Activated CD4-positive, CD25-positive, alpha-beta regulatory T cell treated with anti-CD3 and anti-CD28 coated beads, Interleukin-2, amount 50 U/mL, for 72 hours (primary cell): ENCODE measurements at regions not wholly inside any gene's neighbourhood (a gene's known extent, or its start where the extent isn't known, plus 50 kb on each side); places are given as distances from the start of the nearest gene placed in this dataset.

Source experiments
- DNase-seq: peaks from one replicate; pipeline ENCODE4 v3.0.0; 2021

DNA sequence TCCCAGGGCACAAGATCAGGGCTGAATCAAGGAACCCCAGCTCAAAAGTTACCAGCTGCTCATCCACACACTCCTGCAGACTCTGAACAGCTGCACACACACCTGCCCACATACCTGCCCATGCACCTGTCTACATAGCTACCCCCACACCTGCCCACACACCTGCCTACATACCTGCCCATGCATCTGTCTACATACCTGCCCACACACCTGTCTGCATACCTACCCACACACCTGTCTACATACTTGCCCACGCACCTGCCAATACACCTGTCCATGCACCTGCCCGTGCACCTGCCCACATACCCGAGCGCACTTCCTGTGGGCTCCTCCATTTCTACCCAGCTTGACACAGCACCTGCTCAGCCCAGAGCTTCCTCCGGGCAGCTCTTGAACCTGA, 122.8 kb upstream of the AGAP1 start:
- DNase-seq, result no peak

DNA sequence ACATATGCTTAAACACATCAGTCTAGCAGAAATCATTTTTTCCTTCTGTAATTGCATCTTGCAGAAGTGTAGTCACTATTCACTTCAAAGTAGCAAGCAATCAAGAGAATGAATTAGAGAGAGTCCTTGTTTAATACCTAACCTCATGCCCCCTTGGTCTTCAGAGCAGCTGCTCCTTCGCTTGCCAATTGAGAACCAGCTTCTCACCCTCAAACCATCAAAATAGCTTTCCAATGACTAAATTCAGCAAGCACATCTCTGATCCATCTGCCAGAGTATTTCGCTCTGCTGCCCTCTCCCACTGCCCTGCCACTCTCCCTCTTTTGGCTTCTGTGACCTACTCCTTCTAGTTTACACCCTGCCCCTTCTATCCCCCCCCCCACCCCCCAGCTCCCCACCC, 120.7 kb upstream of the AGAP1 start:
- no peak for DNase-seq

GRCh38 chr2:235377176-235377575, 116.7 kb upstream of the AGAP1 start:
- no peak for DNase-seq

DNA sequence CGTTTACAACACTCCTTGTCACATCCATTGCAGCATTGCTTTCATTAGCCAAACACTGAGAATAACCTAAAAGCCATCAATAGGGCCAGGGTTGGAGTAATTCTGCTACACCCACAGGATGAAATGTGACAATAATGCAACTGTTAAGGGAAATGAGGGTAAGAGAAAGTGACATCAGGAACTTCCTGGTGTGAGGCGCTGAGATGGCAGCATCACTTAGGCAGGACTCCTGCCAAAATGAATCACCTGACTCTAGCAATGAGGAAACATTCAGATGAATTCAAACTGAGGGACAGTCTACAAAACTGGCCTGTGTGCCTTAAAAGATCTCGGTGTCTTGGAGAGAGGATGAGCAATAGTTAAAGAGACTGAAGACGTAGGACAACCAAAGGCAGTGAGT, 115.6 kb upstream of the AGAP1 start:
- DNase-seq, result no peak

DNA sequence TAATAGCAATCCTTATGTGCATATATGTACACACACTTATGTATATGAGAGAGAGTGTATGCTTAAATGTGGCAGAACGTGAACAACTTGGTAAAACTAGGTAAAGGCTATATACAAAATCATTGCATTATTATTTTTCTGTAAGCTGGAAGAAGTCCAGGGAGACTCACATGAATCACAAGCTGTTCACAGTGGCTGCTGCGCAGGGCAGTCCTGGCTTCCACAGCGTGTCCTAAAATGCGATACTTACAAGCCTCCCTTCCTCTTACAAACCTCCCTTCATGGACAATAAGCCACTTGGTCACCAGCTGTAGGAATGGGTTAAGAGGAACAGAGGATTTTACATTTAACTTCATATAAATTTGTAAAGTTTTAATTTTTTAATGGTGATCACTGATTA, 114.9 kb upstream of the AGAP1 start:
- no peak for DNase-seq

DNA sequence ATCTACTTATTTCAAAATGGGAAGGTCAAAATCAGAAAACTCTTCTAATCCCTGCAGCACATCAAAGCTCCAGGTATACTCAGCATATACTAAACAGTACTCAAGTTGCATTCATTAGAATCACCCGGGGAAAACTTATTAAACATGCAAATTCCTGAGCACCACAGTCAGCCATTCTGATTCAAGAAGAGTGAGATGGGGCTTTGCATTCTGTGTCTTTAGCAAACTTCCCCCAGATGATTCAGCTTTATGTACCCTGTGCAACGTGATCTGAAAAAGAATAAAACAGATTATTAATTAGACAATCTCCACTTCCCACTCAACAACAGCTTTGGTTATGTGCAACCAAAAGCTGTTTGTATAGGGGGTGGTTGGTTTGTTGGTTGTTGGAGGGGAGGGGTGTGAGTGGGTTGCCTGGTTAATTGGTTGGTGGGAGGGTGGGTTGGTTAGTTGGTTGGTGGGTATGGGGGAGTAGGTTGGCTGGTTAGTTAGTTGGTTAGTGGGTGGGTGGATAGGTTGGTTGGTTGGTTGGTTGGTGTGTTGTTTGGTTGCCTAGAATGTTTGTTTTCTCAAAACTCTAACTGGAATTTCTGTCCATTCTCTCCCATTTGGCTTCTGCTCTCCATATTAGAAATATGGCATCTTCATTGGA, 112.5 kb upstream of the AGAP1 start:
- no peak for DNase-seq

GRCh38 chr2:235382179-235382578, 111.7 kb upstream of the AGAP1 start:
- DNase-seq, result no peak

DNA sequence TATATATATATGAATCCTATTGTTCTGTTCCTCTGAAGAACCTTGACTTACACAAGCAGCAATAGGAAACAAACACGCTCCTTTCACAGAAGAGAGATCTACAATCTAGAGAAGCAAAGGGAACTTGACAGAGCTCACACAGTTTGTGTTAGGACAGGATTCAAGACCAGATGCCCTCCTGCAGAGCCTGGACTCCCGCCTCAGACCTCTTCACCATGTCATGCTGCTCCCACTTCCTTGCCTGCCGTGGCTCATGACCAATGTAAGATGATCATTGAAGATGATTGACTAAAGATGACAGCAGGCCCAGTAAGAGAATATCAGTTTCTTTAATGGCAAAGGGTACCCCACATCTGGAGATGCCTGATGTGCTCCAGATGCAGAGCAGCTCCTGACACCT, 111.2 kb upstream of the AGAP1 start:
- DNase-seq, result no peak

DNA sequence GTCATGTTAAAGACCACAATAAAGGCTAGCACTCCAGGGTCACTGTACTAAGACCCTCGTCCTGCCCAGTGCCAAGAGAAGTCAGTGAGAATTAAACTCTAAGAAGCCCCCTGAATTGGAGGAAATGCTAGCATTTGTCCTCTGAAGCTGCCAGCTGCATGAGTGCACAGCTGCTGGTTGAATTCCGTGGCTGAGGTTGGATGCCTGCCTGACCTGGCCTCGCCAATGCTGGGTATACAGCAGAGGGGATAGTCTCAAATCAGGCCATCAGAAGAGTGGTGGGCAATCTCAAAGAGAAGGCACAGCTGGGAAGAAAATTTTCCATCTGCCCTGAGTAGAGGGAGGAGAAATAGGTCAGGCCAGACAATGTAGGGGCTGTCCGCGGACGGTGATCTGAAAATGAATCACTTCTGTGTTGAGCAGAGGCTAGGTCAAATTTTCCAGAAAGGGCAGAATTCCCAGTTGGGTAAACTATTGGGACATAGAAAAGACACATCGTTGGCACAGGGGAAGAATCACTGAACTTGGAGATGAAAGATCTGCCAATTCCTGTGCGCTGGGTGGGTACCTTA, 110.5 kb upstream of the AGAP1 start:
- DNase-seq, result no peak

DNA sequence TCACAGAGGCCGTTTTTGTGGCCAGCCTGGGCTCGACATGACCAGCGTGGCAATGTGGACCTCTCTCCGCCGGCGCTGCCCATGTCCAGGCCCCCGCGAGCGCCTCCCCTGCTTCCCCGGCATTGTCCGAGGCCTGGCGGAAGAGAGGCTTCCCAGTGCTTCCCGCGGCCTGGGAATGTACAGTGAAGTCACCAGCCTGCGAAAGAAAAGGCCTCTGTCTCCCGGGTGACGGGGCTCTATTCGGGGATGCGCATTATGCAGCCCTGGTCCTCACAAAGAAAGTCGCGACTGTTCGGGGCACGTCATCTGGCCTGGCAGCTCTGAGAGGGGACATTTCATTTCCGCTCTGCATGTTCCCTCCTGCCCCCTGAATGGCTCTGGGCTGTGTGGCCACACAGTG, 109.2 kb upstream of the AGAP1 start:
- DNase-seq, result no peak

- DNase-seq, result no peak
These were observed 104.2 kb upstream of the AGAP1 start for GRCh38 chr2:235389626-235390025.

DNA sequence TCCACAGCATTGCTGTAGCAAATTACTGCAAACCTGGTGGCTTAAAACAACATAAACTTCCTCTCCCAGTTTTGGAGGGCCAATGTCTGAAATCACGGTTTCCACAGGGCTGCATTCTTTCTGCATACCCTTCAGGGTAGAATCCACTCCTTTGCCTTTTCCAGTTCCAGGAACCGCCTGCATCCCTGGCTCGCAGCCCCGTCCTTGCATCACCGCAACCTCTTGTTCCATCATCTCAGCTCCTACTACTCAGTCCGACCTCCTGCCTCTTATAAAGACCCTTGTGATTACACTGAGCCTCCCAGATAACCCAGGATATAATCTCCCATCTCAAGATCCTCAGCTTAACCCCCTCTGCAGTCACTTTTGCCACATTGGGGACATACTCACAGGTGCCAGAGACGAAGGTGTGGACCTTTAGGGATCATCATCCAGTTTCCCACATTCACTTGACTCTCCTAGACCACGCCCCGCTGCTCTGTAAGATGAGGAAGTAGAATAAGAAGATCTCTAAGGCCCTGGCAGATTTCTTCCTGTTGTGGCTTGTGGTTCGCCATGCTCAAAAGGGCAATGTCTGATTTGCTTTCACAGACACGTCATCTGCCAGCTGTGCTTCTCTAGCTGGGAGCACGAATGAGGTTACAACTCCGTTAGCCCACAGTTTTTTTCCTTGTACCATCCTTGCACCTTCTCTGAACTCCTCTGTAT, 103.6 kb upstream of the AGAP1 start:
- DNase-seq, result no peak

- no peak for DNase-seq
These were observed 103.0 kb upstream of the AGAP1 start for GRCh38 chr2:235390816-235391194.

GRCh38 chr2:235391921-235392615, 101.8 kb upstream of the AGAP1 start:
- no peak for DNase-seq

GRCh38 chr2:235394278-235394828, 99.5 kb upstream of the AGAP1 start:
- no peak for DNase-seq

DNA sequence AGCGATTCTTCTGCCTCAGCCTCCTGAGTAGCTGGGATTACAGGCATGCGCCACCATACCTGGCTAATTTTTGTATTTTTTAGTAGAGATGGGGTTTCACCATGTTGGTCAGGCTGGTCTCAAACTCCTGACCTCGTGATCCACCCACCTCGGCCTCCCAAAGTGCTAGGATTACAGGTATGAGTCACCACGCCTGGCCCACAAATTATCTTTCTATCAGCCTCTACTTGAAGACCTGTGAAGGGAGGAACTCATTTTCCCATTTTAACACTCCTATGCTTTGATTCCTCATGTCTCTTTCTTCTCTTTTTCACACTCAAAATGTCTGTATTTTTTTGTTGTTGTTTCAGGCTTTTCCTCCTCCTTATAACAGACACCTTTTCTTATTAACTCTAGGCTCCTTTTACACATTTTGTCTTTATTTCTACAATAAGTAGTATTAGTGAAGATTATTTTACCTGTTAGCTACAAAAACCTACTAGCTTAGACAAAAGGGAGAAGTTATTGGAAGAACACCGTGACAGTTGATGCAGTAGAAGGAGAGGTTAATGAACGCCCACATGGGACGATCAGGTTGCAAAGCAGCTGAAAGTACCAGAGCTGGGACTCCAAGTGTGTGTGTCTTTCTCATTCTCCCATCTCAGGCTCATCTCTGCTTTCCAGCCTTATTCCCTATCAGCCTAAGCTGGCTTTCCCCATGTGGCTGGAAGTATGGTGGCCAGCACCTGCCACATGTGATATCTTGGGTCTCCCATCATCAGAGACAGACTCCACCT, 97.6 kb upstream of the AGAP1 start:
- no peak for DNase-seq

DNA sequence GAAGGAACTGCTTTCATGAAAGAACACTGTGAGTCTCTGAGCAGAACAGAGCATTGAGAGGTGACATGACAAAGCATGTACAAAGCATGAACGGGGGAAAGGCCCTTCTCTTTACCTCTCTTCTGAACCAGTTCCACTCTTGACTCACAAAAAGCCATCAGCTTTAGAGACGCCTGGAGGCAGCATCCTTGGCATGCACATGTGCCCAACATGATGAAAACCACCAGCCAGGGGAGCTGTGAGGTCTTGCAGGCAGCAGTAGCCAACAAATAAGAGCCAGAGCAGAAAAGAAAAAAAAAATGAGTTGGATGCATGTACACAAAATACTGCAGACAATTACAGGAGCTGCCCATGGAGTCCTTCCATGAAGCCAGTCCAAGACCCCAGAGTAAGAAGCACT, 95.5 kb upstream of the AGAP1 start:
- DNase-seq, result no peak

DNA sequence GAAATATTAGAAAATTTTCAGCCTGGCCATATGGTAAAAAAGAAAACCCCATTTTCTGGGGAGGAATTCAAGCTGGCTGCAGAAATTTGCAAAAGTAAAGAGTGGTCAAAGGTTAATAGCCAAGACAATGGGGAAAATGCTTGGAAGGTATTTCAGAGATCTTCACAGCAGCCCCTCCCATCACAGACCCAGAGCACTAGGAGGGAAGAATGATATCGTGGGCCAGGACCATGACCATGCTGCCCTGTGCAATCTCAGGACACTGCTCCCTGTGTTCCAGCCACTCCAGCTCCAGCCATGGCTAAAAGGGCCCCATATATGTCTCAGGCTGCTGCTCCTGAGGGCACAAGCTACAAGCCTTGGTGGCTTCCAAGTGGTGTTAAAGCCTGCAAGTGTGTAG, 93.9 kb upstream of the AGAP1 start:
- DNase-seq, result no peak

- DNase-seq, result no peak
These were observed 91.4 kb upstream of the AGAP1 start for GRCh38 chr2:235402422-235402821.

DNA sequence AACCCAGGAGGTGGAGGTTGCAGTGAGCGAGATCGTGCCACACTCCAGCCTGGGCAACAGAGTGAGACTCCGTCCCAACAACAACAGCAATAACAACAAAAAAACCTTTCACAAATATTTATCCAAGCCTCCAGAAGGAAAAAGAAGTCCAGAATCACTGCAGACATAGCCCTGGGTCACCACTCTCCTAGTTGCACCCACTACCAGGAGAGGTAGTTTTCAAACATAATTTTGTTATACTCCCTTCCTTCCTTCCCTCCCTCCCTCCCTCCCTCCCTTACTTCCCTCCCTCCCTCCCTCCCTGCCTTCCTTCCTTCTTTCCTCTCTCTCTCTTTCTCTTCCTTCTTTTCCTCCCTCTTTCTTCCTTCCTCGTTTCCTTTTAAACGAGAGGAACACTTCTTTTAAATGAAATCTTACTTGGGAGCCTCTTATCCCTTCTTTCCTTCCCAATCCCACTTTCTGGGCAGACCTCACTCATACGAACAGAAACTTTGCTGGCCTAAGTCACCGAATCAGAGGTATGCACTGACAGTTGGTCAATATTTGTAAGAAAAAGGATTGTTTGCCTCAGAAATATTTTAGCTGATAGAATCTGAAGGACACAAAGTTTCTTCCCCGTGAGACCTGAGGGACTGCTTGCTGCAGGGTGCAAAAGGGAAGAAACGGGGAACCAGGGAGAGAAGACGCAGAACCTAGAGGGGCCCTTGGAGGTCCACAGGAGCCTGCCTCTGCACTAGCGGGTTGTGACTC, 88.1 kb upstream of the AGAP1 start:
- no peak for DNase-seq

- no peak for DNase-seq
These were observed 87.4 kb upstream of the AGAP1 start for GRCh38 chr2:235406430-235406829.

GRCh38 chr2:235411905-235412485, 81.8 kb upstream of the AGAP1 start:
- no peak for DNase-seq
